A549 (cell line): ENCODE measurements at regions not wholly inside any gene's neighbourhood (a gene's known extent, or its start where the extent isn't known, plus 50 kb on each side); places are given as distances from the start of the nearest gene placed in this dataset.
"Not testable (repeated sequence)": the region's sequence is repeated elsewhere in the genome, so short reads cannot be mapped to it uniquely, and the experiment has no call there.

Source experiments
- CTCF ChIP-seq: fragments of >200 bp; sonication (Bioruptor Twin); formaldehyde crosslinking; IDR thresholded peaks from 3 replicates; pipeline ENCODE4 v1.5.1; 2016
- REST ChIP-seq: fragments of 200-600 bp; sonication (generic); IDR thresholded peaks from 2 replicates; pipeline ENCODE4 v1.6.1; 2016; ENCODE audit warnings: antibody characterized with exemption, mild to moderate bottlenecking, moderate library complexity
- RNF2 ChIP-seq: fragments of 200-600 bp; sonication (generic); IDR thresholded peaks from 2 replicates; pipeline ENCODE4 v1.6.1; 2016; ENCODE audit warnings: low read depth, mild to moderate bottlenecking, antibody characterized with exemption, moderate library complexity, borderline replicate concordance

DNA sequence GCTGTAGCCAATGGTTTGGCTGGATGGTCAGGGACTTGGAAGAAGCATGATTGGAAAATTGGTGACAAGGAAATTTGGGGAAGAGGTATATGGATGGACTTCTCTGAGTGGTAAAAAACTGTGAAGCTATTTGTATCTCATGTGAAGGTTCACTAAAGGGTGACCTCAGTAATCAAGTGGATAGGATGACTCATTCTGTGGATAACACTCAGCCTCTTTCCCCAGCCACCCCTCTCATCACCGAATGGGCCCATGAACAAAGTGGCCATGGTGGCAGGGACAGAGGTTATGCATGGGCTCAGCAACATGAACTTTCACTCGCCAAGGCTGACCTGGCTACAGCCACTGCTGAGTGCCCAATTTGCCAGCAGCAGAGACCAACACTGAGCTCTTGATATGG, 127.3 kb upstream of the ZC3H12C start:
- TF ChIP-seq RNF2, REST, CTCF: not testable (repeated sequence)
